Thyroid gland (tissue), 4 donors: ENCODE measurements at regions not wholly inside any gene's neighbourhood (a gene's known extent, or its start where the extent isn't known, plus 50 kb on each side); places are given as distances from the start of the nearest gene placed in this dataset.

Experiments
- CTCF ChIP-seq, 6 experiments: fragments of 200-600 bp in 3 of 6; fragments of 450-650 bp in 3 of 6; sonication (generic) in 3 of 6; IDR thresholded peaks; one replicate each; pipeline ENCODE4 v1.5.1; 2016 to 2019; ENCODE audit warnings: antibody characterized with exemption in 6 of 6, mild to moderate bottlenecking in 2 of 6, inconsistent platforms in 1 of 6, moderate library complexity in 1 of 6
- POLR2A ChIP-seq, 2 donors: fragments of 450-650 bp; IDR thresholded peaks; one replicate each; pipeline ENCODE4 v1.6.1; 2017; ENCODE audit warnings: antibody characterized with exemption in 2 of 2, mild to moderate bottlenecking in 2 of 2, moderate library complexity in 1 of 2

DNA sequence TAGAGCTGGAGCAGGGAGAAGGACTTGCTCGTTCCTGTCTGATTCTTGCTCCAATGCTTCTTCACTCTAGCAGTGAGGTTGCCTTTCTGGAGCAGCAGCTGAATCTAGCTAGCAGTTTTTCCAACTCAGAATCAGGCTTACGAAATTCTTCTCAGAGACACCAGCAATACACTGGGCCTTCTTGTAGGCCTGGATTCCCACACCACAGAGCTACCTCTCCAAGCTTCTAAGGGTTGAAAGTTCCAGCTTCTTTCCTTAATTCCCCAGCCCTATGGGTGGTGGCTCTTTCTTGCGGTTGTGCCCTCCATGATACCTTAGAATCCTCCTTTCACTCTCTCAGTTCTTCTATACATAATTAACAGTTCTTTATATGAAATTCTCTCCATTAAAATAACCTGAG is 586.6 kb downstream of the INHBA start:
- TF ChIP-seq CTCF (IDR thresholded peaks at IDR 0.05): no peak
- TF ChIP-seq POLR2A (IDR thresholded peaks at IDR 0.05): no peak
